Kidney (tissue), 13 donors: ENCODE measurements at regions not wholly inside any gene's neighbourhood (a gene's known extent, or its start where the extent isn't known, plus 50 kb on each side); places are given as distances from the start of the nearest gene placed in this dataset.

Experiments
- DNase-seq, 5 donors: peaks; one replicate each; pipeline ENCODE4 v3.0.0-alpha.2; 2013 to 2020
- FAIRE-seq: peaks from 2 replicates; lab custom pipeline; 2012; peaks lifted over from hg19 to GRCh38; lab: Jason Lieb, UNC
- H3K27ac ChIP-seq, 2 donors: one replicate each; pipeline ENCODE4 v1.7.0; 2013; ENCODE audit warnings: low read depth in 2 of 2, low read length in 2 of 2, inconsistent platforms in 1 of 2
- H3K27me3 ChIP-seq: one replicate; pipeline ENCODE4 v1.7.1; 2013; ENCODE audit warnings: low read length, inconsistent platforms; ENCODE audit not compliant: control insufficient read depth, insufficient read depth
- H3K36me3 ChIP-seq, 3 donors: one replicate each; pipeline versions ENCODE4 v1.7.0 to v1.7.1; 2013; ENCODE audit warnings: low read length in 3 of 3, control low read depth in 1 of 3, inconsistent platforms in 1 of 3; ENCODE audit not compliant: insufficient read depth in 3 of 3, control insufficient read depth in 2 of 3
- H3K4me1 ChIP-seq, 3 donors: one replicate each; pipeline versions ENCODE4 v1.7.0 to v1.7.1; 2013; ENCODE audit warnings: low read length in 3 of 3, inconsistent platforms in 1 of 3, low read depth in 1 of 3; ENCODE audit not compliant: control insufficient read depth in 2 of 3, insufficient read depth in 2 of 3
- H3K4me3 ChIP-seq, 3 donors: one replicate each; pipeline versions ENCODE4 v1.7.0 to v1.8.1; 2013; ENCODE audit warnings: low read length in 3 of 3, control low read depth in 1 of 3, inconsistent platforms in 1 of 3
- H3K9ac ChIP-seq, 3 donors: one replicate each; pipeline versions ENCODE4 v1.7.0 to v1.7.1; 2013; ENCODE audit warnings: low read length in 3 of 3, control low read depth in 1 of 3, inconsistent platforms in 1 of 3
- H3K9me3 ChIP-seq, 3 donors: one replicate each; pipeline versions ENCODE4 v1.7.0 to v1.7.1; 2013; ENCODE audit warnings: low read length in 3 of 3, control low read depth in 1 of 3, inconsistent platforms in 1 of 3; ENCODE audit not compliant: control insufficient read depth in 2 of 3, insufficient read depth in 1 of 3
- CTCF ChIP-seq: IDR thresholded peaks from 3 replicates; pipeline ENCODE4 v1.5.1; 2012; ENCODE audit warnings: mild to moderate bottlenecking, moderate library complexity, borderline replicate concordance; ENCODE audit not compliant: insufficient read depth; ENCODE audit errors: extremely low read depth
- intact Hi-C: fragments of 100-400 bp; cut with DNase I; formaldehyde crosslinking; loops from one replicate; pipeline ENCODE4 v1.11.1; 2022
- donor health status: control.
- donor health status: control.
- donor health status: control.
- donor health status: control.
- donor health status: control.
- donor health status: DM: yes; HTN: yes; CAD: no.
- donor health status: Normal renal cell carcinoma (clear cell type).

DNA sequence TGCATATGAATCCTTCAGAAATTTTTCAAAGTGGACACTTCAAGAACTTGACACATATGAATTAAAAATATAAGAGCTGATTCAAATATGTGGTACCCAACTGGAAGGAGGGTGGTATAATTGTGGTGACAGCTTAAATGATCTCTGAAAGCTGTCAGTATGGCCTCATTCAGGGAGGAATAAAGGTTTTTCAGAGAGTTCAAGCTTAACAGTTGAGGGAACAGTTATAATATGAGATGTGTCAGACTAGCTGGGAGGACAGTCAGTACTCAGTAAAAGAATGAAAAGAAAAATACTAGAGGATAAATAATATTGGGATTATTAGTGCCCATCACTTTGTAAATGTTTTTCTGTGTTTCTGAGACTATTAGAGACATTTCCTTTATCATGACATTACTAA, 277.5 kb downstream of the RASSF9 start:
- no peak for FAIRE-seq

GRCh38 chr12:85559127-85559526, 277.1 kb downstream of the RASSF9 start:
- TF ChIP-seq CTCF: no peak

More for the DNA sequence above, 277.5 kb downstream of the RASSF9 start:
- no peak overlapping the region for H3K4me3 ChIP-seq
- intact Hi-C loops: no loop called here
- DNase-seq: no peak
- no peaks in the 10 kb centered on the region for H3K27me3 ChIP-seq
- no peaks in the 10 kb centered on the region for H3K4me1 ChIP-seq
- no peak overlapping the region for H3K27ac ChIP-seq
- no peaks in the 10 kb centered on the region for H3K9me3 ChIP-seq
- H3K9ac ChIP-seq: no peak overlapping the region
- no peaks in the 10 kb centered on the region for H3K36me3 ChIP-seq
- no peak for TF ChIP-seq CTCF

GRCh38 chr12:85559536-85559935, 276.7 kb downstream of the RASSF9 start:
- Histone ChIP-seq H3K27ac (no peak overlapping the region), H3K4me3 (no peak overlapping the region), H3K9ac (no peak overlapping the region), H3K36me3 (no peaks in the 10 kb centered on the region), H3K27me3 (no peaks in the 10 kb centered on the region), H3K9me3 (no peaks in the 10 kb centered on the region), H3K4me1 (no peaks in the 10 kb centered on the region)
- DNase-seq (no peak), FAIRE-seq (no peak)
- intact Hi-C loops: no loop called here
- TF ChIP-seq CTCF: no peak

More at GRCh38 chr12:85559127-85559526, 277.1 kb downstream of the RASSF9 start:
- H3K4me1 ChIP-seq: no peaks in the 10 kb centered on the region
- no peaks in the 10 kb centered on the region for H3K27me3 ChIP-seq
- FAIRE-seq (no peak), DNase-seq (no peak)
- no peaks in the 10 kb centered on the region for H3K9me3 ChIP-seq
- H3K4me3 ChIP-seq: no peak overlapping the region
- intact Hi-C loops: no loop called here
- H3K27ac ChIP-seq: no peak overlapping the region
- H3K36me3 ChIP-seq: no peaks in the 10 kb centered on the region
- no peak overlapping the region for H3K9ac ChIP-seq

DNA sequence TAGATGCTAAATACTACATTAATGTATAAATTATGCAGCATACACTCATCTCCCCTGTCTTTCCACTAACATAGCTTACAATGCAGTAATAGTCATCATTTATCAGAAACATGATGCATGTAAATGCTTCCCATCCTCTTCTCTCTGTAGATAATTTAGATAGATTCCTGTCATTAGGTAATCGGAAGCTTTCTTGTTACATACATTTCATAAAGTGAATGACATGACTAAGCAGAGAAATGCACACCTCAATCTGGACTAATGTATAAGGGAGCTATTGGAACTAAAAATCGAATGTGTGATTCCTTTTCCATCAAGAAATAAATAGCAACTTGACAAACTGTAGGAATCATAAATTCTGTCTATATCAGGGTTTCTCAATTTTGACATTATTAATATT, 273.4 kb downstream of the RASSF9 start:
- Histone ChIP-seq H3K9ac (no peak overlapping the region), H3K4me3 (no peak overlapping the region), H3K4me1 (no peaks in the 10 kb centered on the region), H3K27me3 (no peaks in the 10 kb centered on the region), H3K27ac (no peak overlapping the region), H3K36me3 (no peaks in the 10 kb centered on the region), H3K9me3 (no peaks in the 10 kb centered on the region)
- DNase-seq: no peak
- no peak for FAIRE-seq
- no peak for TF ChIP-seq CTCF
- intact Hi-C loops: no loop called here
